ENCODE measurements at regions not wholly inside any gene's neighbourhood (a gene's known extent, or its start where the extent isn't known, plus 50 kb on each side); places are given as distances from the start of the nearest gene placed in this dataset.

DNA sequence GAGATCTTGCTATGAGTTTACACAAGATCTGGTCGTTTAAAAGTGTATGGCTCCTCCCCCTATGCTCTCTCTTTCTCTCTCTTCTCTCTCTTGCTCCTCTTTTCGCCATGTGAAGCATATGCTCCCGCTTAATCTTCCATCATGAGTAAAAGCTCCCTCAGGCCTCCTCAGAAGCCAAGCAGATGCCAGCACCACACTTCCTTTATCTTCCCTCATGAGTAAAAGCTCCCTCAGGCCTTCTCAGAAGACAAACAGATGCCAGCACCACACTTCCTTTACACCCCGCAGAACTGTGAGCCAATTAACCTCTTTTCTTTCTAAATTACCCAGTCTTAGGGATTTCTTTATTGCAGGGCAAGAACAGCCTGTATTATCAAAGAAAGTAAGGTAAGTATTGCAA lies 152.4 kb downstream of the SEC23A start:
- BruUV-seq (replicated peaks) = no TSS peak
- Mint-ChIP-seq H3K27me3 (ENCODE audit: insufficient read depth, unreplicated experiment) (no peaks in the 10 kb centered on the region), H3K4me3 (ENCODE audit: unreplicated experiment) (no peak overlapping the region), H3K9me3 (ENCODE audit: unreplicated experiment) (peaks cover 7% of the 10 kb centered on the region), H3K4me1 (ENCODE audit: insufficient read depth, unreplicated experiment) (no peaks in the 10 kb centered on the region), H3K36me3 (ENCODE audit: insufficient read depth, unreplicated experiment) (no peaks in the 10 kb centered on the region), H3K27ac (ENCODE audit: low read depth, unreplicated experiment) (no peak overlapping the region)
- TF ChIP-seq, protein P1, sequence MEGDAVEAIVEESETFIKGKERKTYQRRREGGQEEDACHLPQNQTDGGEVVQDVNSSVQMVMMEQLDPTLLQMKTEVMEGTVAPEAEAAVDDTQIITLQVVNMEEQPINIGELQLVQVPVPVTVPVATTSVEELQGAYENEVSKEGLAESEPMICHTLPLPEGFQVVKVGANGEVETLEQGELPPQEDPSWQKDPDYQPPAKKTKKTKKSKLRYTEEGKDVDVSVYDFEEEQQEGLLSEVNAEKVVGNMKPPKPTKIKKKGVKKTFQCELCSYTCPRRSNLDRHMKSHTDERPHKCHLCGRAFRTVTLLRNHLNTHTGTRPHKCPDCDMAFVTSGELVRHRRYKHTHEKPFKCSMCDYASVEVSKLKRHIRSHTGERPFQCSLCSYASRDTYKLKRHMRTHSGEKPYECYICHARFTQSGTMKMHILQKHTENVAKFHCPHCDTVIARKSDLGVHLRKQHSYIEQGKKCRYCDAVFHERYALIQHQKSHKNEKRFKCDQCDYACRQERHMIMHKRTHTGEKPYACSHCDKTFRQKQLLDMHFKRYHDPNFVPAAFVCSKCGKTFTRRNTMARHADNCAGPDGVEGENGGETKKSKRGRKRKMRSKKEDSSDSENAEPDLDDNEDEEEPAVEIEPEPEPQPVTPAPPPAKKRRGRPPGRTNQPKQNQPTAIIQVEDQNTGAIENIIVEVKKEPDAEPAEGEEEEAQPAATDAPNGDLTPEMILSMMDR (IDR thresholded peaks at IDR 0.05; ENCODE audit: unreplicated experiment) = no peak
- ChIA-PET POLR2A (no interaction called here), CTCF (no interaction called here)
- no peak for DNase-seq (ENCODE audit: unreplicated experiment)
- intact Hi-C loops (cut with micrococcal nuclease) = no loop called here

DNA sequence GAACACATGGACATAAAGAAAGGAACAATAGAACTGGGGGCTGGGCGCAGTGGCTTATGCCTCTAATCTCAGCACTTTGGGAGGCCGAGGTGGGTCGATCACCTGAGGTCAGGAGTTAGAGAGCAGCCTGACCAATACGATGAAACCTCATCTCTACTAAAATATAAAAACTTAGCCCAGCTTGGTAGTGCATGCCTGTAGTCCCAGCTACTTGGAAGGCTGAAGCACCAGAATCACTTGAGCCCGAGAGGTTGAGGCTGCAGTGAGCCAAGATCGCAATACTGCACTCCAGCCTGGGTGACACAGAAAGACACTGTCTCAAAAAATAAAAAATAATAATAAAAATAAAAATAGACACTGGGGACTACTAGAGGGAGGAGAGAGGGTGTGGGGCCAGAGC lies 154.5 kb downstream of the SEC23A start:
- ChIA-PET CTCF (no interaction called here), POLR2A (no interaction called here)
- TF ChIP-seq, protein P1 (IDR thresholded peaks at IDR 0.05; ENCODE audit: unreplicated experiment) = no peak
- DNase-seq (ENCODE audit: unreplicated experiment) = no peak
- H3K4me1 Mint-ChIP-seq (ENCODE audit: insufficient read depth, unreplicated experiment) = no peaks in the 10 kb centered on the region
- H3K9me3 Mint-ChIP-seq (ENCODE audit: unreplicated experiment) = peaks cover 7% of the 10 kb centered on the region
- no peaks in the 10 kb centered on the region for H3K27me3 Mint-ChIP-seq (ENCODE audit: insufficient read depth, unreplicated experiment)
- no peaks in the 10 kb centered on the region for H3K36me3 Mint-ChIP-seq (ENCODE audit: insufficient read depth, unreplicated experiment)
- intact Hi-C loops (cut with micrococcal nuclease) = no loop called here
- no peak overlapping the region for H3K27ac Mint-ChIP-seq (ENCODE audit: low read depth, unreplicated experiment)
- no peak overlapping the region for H3K4me3 Mint-ChIP-seq (ENCODE audit: unreplicated experiment)
- no TSS peak for BruUV-seq (replicated peaks)

DNA sequence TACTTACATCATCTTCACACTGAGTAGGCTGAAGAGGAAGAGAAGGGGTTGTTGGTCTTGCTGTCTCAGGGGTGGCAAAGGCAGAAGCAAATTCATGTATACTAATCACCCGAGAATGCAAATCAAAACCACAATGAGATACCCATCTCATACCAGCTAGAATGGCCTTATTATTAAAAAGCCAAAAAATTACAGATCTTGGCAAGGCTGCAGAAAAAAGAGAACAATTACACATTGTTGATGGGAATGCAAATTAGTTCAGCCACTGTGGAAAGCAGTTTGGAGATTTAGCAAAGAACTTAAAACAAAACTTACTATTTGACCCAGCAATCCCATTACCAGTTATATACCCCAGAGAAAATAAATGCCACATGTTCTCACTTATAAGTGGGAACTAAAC lies 154.9 kb downstream of the SEC23A start:
- Mint-ChIP-seq H3K27ac (ENCODE audit: low read depth, unreplicated experiment) (no peak overlapping the region), H3K9me3 (ENCODE audit: unreplicated experiment) (peaks cover 7% of the 10 kb centered on the region), H3K36me3 (ENCODE audit: insufficient read depth, unreplicated experiment) (no peaks in the 10 kb centered on the region), H3K4me3 (ENCODE audit: unreplicated experiment) (no peak overlapping the region), H3K27me3 (ENCODE audit: insufficient read depth, unreplicated experiment) (no peaks in the 10 kb centered on the region), H3K4me1 (ENCODE audit: insufficient read depth, unreplicated experiment) (no peaks in the 10 kb centered on the region)
- ChIA-PET CTCF (no interaction called here), POLR2A (no interaction called here)
- no TSS peak for BruUV-seq (replicated peaks)
- no peak for DNase-seq (ENCODE audit: unreplicated experiment)
- intact Hi-C loops (cut with micrococcal nuclease) = no loop called here
- TF ChIP-seq, protein P1 (IDR thresholded peaks at IDR 0.05; ENCODE audit: unreplicated experiment) = no peak

DNA sequence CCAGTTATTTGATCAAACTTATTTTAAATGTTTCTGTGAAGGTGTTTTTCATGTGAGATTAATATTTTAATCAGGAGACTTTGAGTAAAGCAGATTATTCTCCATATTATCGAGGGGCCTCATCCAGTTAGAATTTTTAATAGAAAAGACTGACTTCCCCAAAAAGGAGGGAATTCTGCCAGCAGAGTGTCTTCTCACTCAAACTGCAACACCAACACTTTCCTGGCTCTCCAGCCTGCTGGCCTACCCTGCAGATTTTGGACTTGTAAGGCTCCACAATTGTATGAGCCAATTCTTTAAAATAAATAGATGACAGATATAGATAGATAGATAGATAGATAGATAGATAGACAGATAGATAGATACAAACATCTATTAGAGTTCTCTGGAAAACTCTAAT lies 155.7 kb downstream of the SEC23A start:
- TF ChIP-seq, protein P1 (IDR thresholded peaks at IDR 0.05; ENCODE audit: unreplicated experiment) = no peak
- peaks cover 7% of the 10 kb centered on the region for H3K9me3 Mint-ChIP-seq (ENCODE audit: unreplicated experiment)
- DNase-seq (ENCODE audit: unreplicated experiment) = no peak
- H3K27ac Mint-ChIP-seq (ENCODE audit: low read depth, unreplicated experiment) = no peak overlapping the region
- H3K36me3 Mint-ChIP-seq (ENCODE audit: insufficient read depth, unreplicated experiment) = no peaks in the 10 kb centered on the region
- BruUV-seq (replicated peaks) = no TSS peak
- H3K4me3 Mint-ChIP-seq (ENCODE audit: unreplicated experiment) = no peak overlapping the region
- intact Hi-C loops (cut with micrococcal nuclease) = no loop called here
- no peaks in the 10 kb centered on the region for H3K27me3 Mint-ChIP-seq (ENCODE audit: insufficient read depth, unreplicated experiment)
- no peaks in the 10 kb centered on the region for H3K4me1 Mint-ChIP-seq (ENCODE audit: insufficient read depth, unreplicated experiment)
- ChIA-PET POLR2A (no interaction called here), CTCF (interaction anchor here (0.6 kb wide), 1 partner anchor 1040 kb away, joined by 3 read pairs; no protein-coding TSS in a partner anchor)

Data from MCF 10A (cell line).